Endodermal cell (in vitro differentiated cells): ENCODE measurements at regions not wholly inside any gene's neighbourhood (a gene's known extent, or its start where the extent isn't known, plus 50 kb on each side); places are given as distances from the start of the nearest gene placed in this dataset.

Experiments used
- DNase-seq: peaks from one replicate; pipeline ENCODE4 v3.0.0-alpha.2; 2017
- H3K27ac ChIP-seq: 2 replicates; pipeline ENCODE4 v1.5.1; 2013; ENCODE audit warnings: mild to moderate bottlenecking, low read depth, low read length, moderate library complexity
- H3K27me3 ChIP-seq: 2 replicates; pipeline ENCODE4 v1.6.1; 2013; ENCODE audit warnings: mild to moderate bottlenecking, low read length, moderate library complexity; ENCODE audit not compliant: insufficient read depth, control insufficient read depth, poor library complexity, severe bottlenecking
- H3K36me3 ChIP-seq: 2 replicates; pipeline ENCODE4 v1.7.0; 2013; ENCODE audit warnings: mild to moderate bottlenecking, low read length, moderate library complexity; ENCODE audit not compliant: control insufficient read depth, insufficient read depth
- H3K4me1 ChIP-seq: one replicate; pipeline ENCODE4 v1.7.0; 2013; ENCODE audit warnings: low read length; ENCODE audit not compliant: control insufficient read depth, insufficient read depth
- H3K4me3 ChIP-seq: 2 replicates; pipeline ENCODE4 v1.5.1; 2013; ENCODE audit warnings: mild to moderate bottlenecking, low read length, moderate library complexity
- H3K9ac ChIP-seq: 2 replicates; pipeline ENCODE4 v1.6.1; 2013; ENCODE audit warnings: mild to moderate bottlenecking, low read length, moderate library complexity; ENCODE audit not compliant: poor library complexity, severe bottlenecking; ENCODE audit errors: extremely low read depth
- H3K9me3 ChIP-seq: 2 replicates; pipeline ENCODE4 v1.6.1; 2013; ENCODE audit warnings: mild to moderate bottlenecking, low read length, moderate library complexity; ENCODE audit not compliant: control insufficient read depth
- H3K27ac Mint-ChIP-seq: 2 replicates; pipeline ENCODE4 v1.8.0; 2020; ENCODE audit warnings: mixed read lengths
- H3K27me3 Mint-ChIP-seq: 2 replicates; pipeline ENCODE4 v1.8.0; 2021; ENCODE audit warnings: mild to moderate bottlenecking, mixed read lengths; ENCODE audit not compliant: insufficient read depth
- H3K36me3 Mint-ChIP-seq: 2 replicates; pipeline ENCODE4 v1.8.0; 2020; ENCODE audit warnings: low read depth, mixed read lengths
- H3K4me1 Mint-ChIP-seq: 2 replicates; pipeline ENCODE4 v1.8.0; 2020; ENCODE audit warnings: mixed read lengths
- H3K4me3 Mint-ChIP-seq: 2 replicates; pipeline ENCODE4 v1.8.0; 2020; ENCODE audit warnings: mild to moderate bottlenecking, moderate library complexity, mixed read lengths
- H3K9me3 Mint-ChIP-seq: 2 replicates; pipeline ENCODE4 v1.8.0; 2020; ENCODE audit warnings: mild to moderate bottlenecking, mixed read lengths
- CTCF ChIP-seq: fragments of 200-600 bp; sonication (generic); conservative IDR thresholded peaks from 2 replicates; pipeline ENCODE4 v1.5.0; 2021; ENCODE audit warnings: antibody characterized with exemption, mild to moderate bottlenecking
- WGBS, 2 experiments: methylation state at CpG; one replicate each; pipeline versions ENCODE4 v1.1.5 to v1.1.7; 2013; ENCODE audit warnings: missing lambda C conversion rate in 2 of 2, mixed read lengths in 1 of 2; ENCODE audit not compliant: insufficient coverage in 1 of 2, insufficient read length in 1 of 2; 5-methylcytosine and 5-hydroxymethylcytosine counted together

- no peaks in the 10 kb centered on the region for H3K4me1 ChIP-seq
- no peaks in the 10 kb centered on the region for H3K27me3 ChIP-seq
- no peak overlapping the region for H3K9ac ChIP-seq
- peaks cover 28% of the 10 kb centered on the region for H3K9me3 Mint-ChIP-seq
- DNase-seq, result no peak
- TF ChIP-seq CTCF, result no peak
- H3K27ac Mint-ChIP-seq, result no peak overlapping the region
- WGBS, 2 experiments, result 0% methylated on average over 1 of the region's 1 CpG; no CpG with 5 or more reads in 1 of the 2 experiments
- no peak overlapping the region for H3K27ac ChIP-seq
- no peaks in the 10 kb centered on the region for H3K36me3 ChIP-seq
- peaks cover 22% of the 10 kb centered on the region for H3K9me3 ChIP-seq
- no peak overlapping the region for H3K4me3 Mint-ChIP-seq
- H3K27me3 Mint-ChIP-seq, result peaks cover 4% of the 10 kb centered on the region
- peaks cover 8% of the 10 kb centered on the region for H3K36me3 Mint-ChIP-seq
- peaks cover 5% of the 10 kb centered on the region for H3K4me1 Mint-ChIP-seq
- no peak overlapping the region for H3K4me3 ChIP-seq
These were observed 324.8 kb upstream of the MAP3K7 start for GRCh38 chr6:90911642-90912041.

GRCh38 chr6:90910893-90911292, 324.0 kb upstream of the MAP3K7 start:
- H3K9ac ChIP-seq, result no peak overlapping the region
- WGBS, 2 experiments, result 89 to 99% methylated on average over 6 of the region's 6 CpGs
- no peak for DNase-seq
- Mint-ChIP-seq H3K36me3 (peaks cover 5% of the 10 kb centered on the region), H3K4me1 (peaks cover 5% of the 10 kb centered on the region), H3K27ac (no peak overlapping the region), H3K27me3 (peaks cover 4% of the 10 kb centered on the region), H3K4me3 (no peak overlapping the region), H3K9me3 (peaks cover 21% of the 10 kb centered on the region)
- no peak for TF ChIP-seq CTCF
- H3K27me3 ChIP-seq, result no peaks in the 10 kb centered on the region
- H3K27ac ChIP-seq, result no peak overlapping the region
- H3K9me3 ChIP-seq, result peaks cover 15% of the 10 kb centered on the region
- H3K4me1 ChIP-seq, result no peaks in the 10 kb centered on the region
- no peaks in the 10 kb centered on the region for H3K36me3 ChIP-seq
- no peak overlapping the region for H3K4me3 ChIP-seq

- Histone ChIP-seq H3K27ac (no peak overlapping the region), H3K9ac (no peak overlapping the region), H3K4me1 (no peaks in the 10 kb centered on the region), H3K4me3 (no peak overlapping the region), H3K9me3 (no peaks in the 10 kb centered on the region), H3K27me3 (no peaks in the 10 kb centered on the region), H3K36me3 (no peaks in the 10 kb centered on the region)
- Mint-ChIP-seq H3K9me3 (no peaks in the 10 kb centered on the region), H3K36me3 (no peaks in the 10 kb centered on the region), H3K27me3 (peaks cover 4% of the 10 kb centered on the region), H3K4me1 (peaks cover 5% of the 10 kb centered on the region), H3K4me3 (no peak overlapping the region), H3K27ac (no peak overlapping the region)
- 80 to 93% methylated on average over 2 to 4 of the region's 4 CpGs for WGBS, 2 experiments
- no peak for TF ChIP-seq CTCF
- DNase-seq, result no peak
These were observed 321.2 kb upstream of the MAP3K7 start for GRCh38 chr6:90907931-90908655.
